GM21423 (cell line): ENCODE measurements at regions not wholly inside any gene's neighbourhood (a gene's known extent, or its start where the extent isn't known, plus 50 kb on each side); places are given as distances from the start of the nearest gene placed in this dataset.
"Not testable (repeated sequence)": the region's sequence is repeated elsewhere in the genome, so short reads cannot be mapped to it uniquely, and the experiment has no call there.

Source experiments
- ATAC-seq: cut with Tn5 transposase; IDR thresholded peaks from one replicate; pipeline ENCODE4 v1.9.1; 2021; ENCODE audit warnings: mild to moderate bottlenecking, moderate library complexity; ENCODE audit not compliant: unreplicated experiment

- no peak for ATAC-seq
Observed at GRCh38 chr11:25741886-25742285, 590.0 kb upstream of the ANO3 start.

GRCh38 chr11:25742800-25743199 is 589.1 kb upstream of the ANO3 start:
- ATAC-seq: no peak

GRCh38 chr11:25755381-25755780 is 576.5 kb upstream of the ANO3 start:
- ATAC-seq: no peak

GRCh38 chr11:25755918-25756584 is 575.9 kb upstream of the ANO3 start:
- ATAC-seq: no peak

- no peak for ATAC-seq
Observed at GRCh38 chr11:25758145-25758661, 573.7 kb upstream of the ANO3 start.

GRCh38 chr11:25766332-25767015 is 565.5 kb upstream of the ANO3 start:
- ATAC-seq: no peak

- ATAC-seq: no peak
Observed at GRCh38 chr11:25769287-25769686, 562.6 kb upstream of the ANO3 start.

- no peak for ATAC-seq
Observed at GRCh38 chr11:25771605-25772004, 560.3 kb upstream of the ANO3 start.

GRCh38 chr11:25775603-25776002 is 556.3 kb upstream of the ANO3 start:
- no peak for ATAC-seq

GRCh38 chr11:25776238-25776637 is 555.7 kb upstream of the ANO3 start:
- ATAC-seq: no peak

GRCh38 chr11:25777343-25777742 is 554.6 kb upstream of the ANO3 start:
- no peak for ATAC-seq

GRCh38 chr11:25779033-25779432 is 552.9 kb upstream of the ANO3 start:
- no peak for ATAC-seq

- ATAC-seq: no peak
Observed at GRCh38 chr11:25787416-25787815, 544.5 kb upstream of the ANO3 start.

- no peak for ATAC-seq
Observed at GRCh38 chr11:25790396-25790795, 541.5 kb upstream of the ANO3 start.

GRCh38 chr11:25793637-25794036 is 538.3 kb upstream of the ANO3 start:
- no peak for ATAC-seq

GRCh38 chr11:25794804-25795203 is 537.1 kb upstream of the ANO3 start:
- ATAC-seq: no peak

- ATAC-seq: no peak
Observed at GRCh38 chr11:25816411-25816810, 515.5 kb upstream of the ANO3 start.

GRCh38 chr11:25824688-25825087 is 507.2 kb upstream of the ANO3 start:
- no peak for ATAC-seq

GRCh38 chr11:25831485-25831884 is 500.4 kb upstream of the ANO3 start:
- ATAC-seq: not testable (repeated sequence)

GRCh38 chr11:25838918-25839625 is 492.9 kb upstream of the ANO3 start:
- no peak for ATAC-seq

GRCh38 chr11:25844811-25845210 is 487.1 kb upstream of the ANO3 start:
- no peak for ATAC-seq

- no peak for ATAC-seq
Observed at GRCh38 chr11:25855916-25856315, 476.0 kb upstream of the ANO3 start.
